ENCODE measurements at regions not wholly inside any gene's neighbourhood (a gene's known extent, or its start where the extent isn't known, plus 50 kb on each side); places are given as distances from the start of the nearest gene placed in this dataset.

- Histone ChIP-seq H3K27ac (ENCODE audit: low read depth in 1 of 2, low read length in 2 of 2) (no peak overlapping the region), H3K27me3 (ENCODE audit: control insufficient read depth in 2 of 2, insufficient read depth in 2 of 2, low read length in 2 of 2) (no peaks in the 10 kb centered on the region), H3K4me1 (ENCODE audit: control insufficient read depth in 1 of 2, insufficient read depth in 2 of 2, low read length in 2 of 2) (no peaks in the 10 kb centered on the region), H4K20me1 (ENCODE audit: insufficient read depth, low read length) (no peaks in the 10 kb centered on the region), H2AFZ (ENCODE audit: insufficient read depth, low read depth, low read length, poor library complexity, severe bottlenecking) (no peak overlapping the region), H3K4me2 (replicated peaks; ENCODE audit: extremely low read depth, low read length, poor library complexity, severe bottlenecking) (no peak overlapping the region), H3K9ac (ENCODE audit: insufficient read depth, low read length, poor library complexity, severe bottlenecking) (no peak overlapping the region), H3K36me3 (replicated peaks in 1 of 2; ENCODE audit: control insufficient read depth in 1 of 2, insufficient read depth in 2 of 2, low read length in 2 of 2) (no peaks in the 10 kb centered on the region), H3K4me3 (replicated peaks in 1 of 3; ENCODE audit: low read depth in 2 of 3, low read length in 3 of 3) (no peak overlapping the region), H3K79me2 (ENCODE audit: insufficient read depth, low read length) (no peaks in the 10 kb centered on the region), H3K9me3 (replicated peaks in 1 of 2; ENCODE audit: control insufficient read depth in 1 of 2, insufficient read depth in 1 of 2, low read length in 2 of 2) (peaks cover 0 to 5% of the 10 kb centered on the region in 2 donors)
- no peak for TF ChIP-seq CTCF (IDR thresholded peaks at IDR 0.05)
- 86% methylated on average over 1 of the region's 2 CpGs for WGBS (ENCODE audit: insufficient coverage)
- no peaks in the 10 kb centered on the region for H3K36me3 Mint-ChIP-seq
- no peak overlapping the region for H3K4me3 Mint-ChIP-seq
- H3K9me3 Mint-ChIP-seq, result peaks cover 9 to 39% (median 19%) of the 10 kb centered on the region in 7 donors
- intact Hi-C loops (cut with micrococcal nuclease), result no loop called here
- H3K27ac Mint-ChIP-seq, result no peak overlapping the region
- H3K27me3 Mint-ChIP-seq (ENCODE audit: low read depth in 3 of 3), result no peaks in the 10 kb centered on the region
- no peak for DNase-seq
- H3K4me1 Mint-ChIP-seq, result no peaks in the 10 kb centered on the region
Observed at GRCh38 chr7:125908711-125909110, 979.1 kb upstream of the POT1 start.

- no peak overlapping the region for H3K27ac ChIP-seq (ENCODE audit: low read depth in 1 of 2, low read length in 2 of 2)
- 80% methylated on average over 1 of the region's 1 CpG for WGBS (ENCODE audit: insufficient coverage)
- H3K36me3 ChIP-seq (replicated peaks in 1 of 2; ENCODE audit: control insufficient read depth in 1 of 2, insufficient read depth in 2 of 2, low read length in 2 of 2), result no peaks in the 10 kb centered on the region
- H3K9me3 ChIP-seq (replicated peaks in 1 of 2; ENCODE audit: control insufficient read depth in 1 of 2, insufficient read depth in 1 of 2, low read length in 2 of 2), result peaks cover 0 to 3% of the 10 kb centered on the region in 2 donors
- H3K4me3 Mint-ChIP-seq, result no peak overlapping the region
- DNase-seq, result no peak
- no peaks in the 10 kb centered on the region for H4K20me1 ChIP-seq (ENCODE audit: insufficient read depth, low read length)
- H3K4me1 ChIP-seq (ENCODE audit: control insufficient read depth in 1 of 2, insufficient read depth in 2 of 2, low read length in 2 of 2), result no peaks in the 10 kb centered on the region
- H3K9ac ChIP-seq (ENCODE audit: insufficient read depth, low read length, poor library complexity, severe bottlenecking), result no peak overlapping the region
- no peak overlapping the region for H3K4me2 ChIP-seq (replicated peaks; ENCODE audit: extremely low read depth, low read length, poor library complexity, severe bottlenecking)
- H3K4me3 ChIP-seq (replicated peaks in 1 of 3; ENCODE audit: low read depth in 2 of 3, low read length in 3 of 3), result no peak overlapping the region
- H3K79me2 ChIP-seq (ENCODE audit: insufficient read depth, low read length), result no peaks in the 10 kb centered on the region
- no peaks in the 10 kb centered on the region for H3K36me3 Mint-ChIP-seq
- H3K4me1 Mint-ChIP-seq, result no peaks in the 10 kb centered on the region
- intact Hi-C loops (cut with micrococcal nuclease), result no loop called here
- peaks cover 2 to 10% (median 8%) of the 10 kb centered on the region in 7 donors for H3K9me3 Mint-ChIP-seq
- no peak overlapping the region for H3K27ac Mint-ChIP-seq
- H2AFZ ChIP-seq (ENCODE audit: insufficient read depth, low read depth, low read length, poor library complexity, severe bottlenecking), result no peak overlapping the region
- no peak for TF ChIP-seq CTCF (IDR thresholded peaks at IDR 0.05)
- no peaks in the 10 kb centered on the region for H3K27me3 Mint-ChIP-seq (ENCODE audit: low read depth in 3 of 3)
- H3K27me3 ChIP-seq (ENCODE audit: control insufficient read depth in 2 of 2, insufficient read depth in 2 of 2, low read length in 2 of 2), result no peaks in the 10 kb centered on the region
Observed at GRCh38 chr7:125899577-125899976, 970.0 kb upstream of the POT1 start.

All from CD14-positive monocyte (primary cell).